SU-DHL-6 (cell line): ENCODE measurements at regions not wholly inside any gene's neighbourhood (a gene's known extent, or its start where the extent isn't known, plus 50 kb on each side); places are given as distances from the start of the nearest gene placed in this dataset.

Experiments used
- H2AFZ ChIP-seq: fragments of 200-600 bp; sonication (generic); 2 replicates; pipeline ENCODE4 v1.6.1; 2014; ENCODE audit warnings: low read depth, mild to moderate bottlenecking, moderate library complexity, mixed read lengths, antibody characterized with exemption, low read length; ENCODE audit not compliant: severe bottlenecking
- H3F3A ChIP-seq: fragments of 200-600 bp; shearing (Covaris generic); 2 replicates; pipeline ENCODE4 v1.6.0; 2016; ENCODE audit warnings: antibody characterized with exemption, mild to moderate bottlenecking; ENCODE audit not compliant: insufficient read depth
- H3K27ac ChIP-seq: fragments of 200-600 bp; sonication (generic); 2 replicates; pipeline ENCODE4 v1.5.1; 2016; ENCODE audit warnings: low read depth, mild to moderate bottlenecking, low read length, moderate library complexity, mixed read lengths
- H3K27me3 ChIP-seq: fragments of 200-600 bp; sonication (generic), shearing (Covaris generic); 2 replicates; pipeline ENCODE4 v1.6.0; 2014; ENCODE audit warnings: mild to moderate bottlenecking, low read length
- H3K36me3 ChIP-seq: fragments of 200-600 bp; sonication (generic); 2 replicates; pipeline ENCODE4 v1.6.1; 2014; ENCODE audit warnings: mild to moderate bottlenecking, low read length, mixed read lengths
- H3K4me2 ChIP-seq: fragments of 300-600, 200-600 bp; shearing (Covaris generic), sonication (generic); 2 replicates; pipeline ENCODE4 v1.6.0; 2014; ENCODE audit warnings: low read length, low read depth, mild to moderate bottlenecking; ENCODE audit not compliant: poor library complexity, severe bottlenecking
- H3K4me3 ChIP-seq: fragments of 200-600 bp; sonication (generic); 2 replicates; pipeline ENCODE4 v1.5.1; 2014; ENCODE audit warnings: antibody characterized with exemption, low read length, mild to moderate bottlenecking, mixed read lengths; ENCODE audit not compliant: insufficient read depth, poor library complexity, severe bottlenecking
- H3K79me2 ChIP-seq: fragments of 200-600 bp; sonication (generic); 2 replicates; pipeline ENCODE4 v1.6.1; 2014; ENCODE audit warnings: mild to moderate bottlenecking, low read length, moderate library complexity; ENCODE audit not compliant: insufficient read depth
- H3K9ac ChIP-seq: fragments of 200-600 bp; sonication (generic); 2 replicates; pipeline ENCODE4 v1.7.0; 2014; ENCODE audit warnings: mild to moderate bottlenecking, low read length
- H3K9me2 ChIP-seq: fragments of 200-600 bp; sonication (generic); replicated peaks from 2 replicates; pipeline ENCODE4 v1.6.1; 2014; ENCODE audit warnings: low read length; ENCODE audit not compliant: insufficient read depth
- H3K9me3 ChIP-seq: fragments of 200-600 bp; sonication (generic); 2 replicates; pipeline ENCODE4 v1.6.1; 2014; ENCODE audit warnings: low read length, mixed read lengths; ENCODE audit not compliant: insufficient read depth
- H4K20me1 ChIP-seq: fragments of 200-600 bp; sonication (generic); 2 replicates; pipeline ENCODE4 v1.6.1; 2014; ENCODE audit warnings: low read depth, mild to moderate bottlenecking, antibody characterized with exemption, low read length, moderate library complexity, mixed read lengths
- CTCF ChIP-seq: fragments of 200-600 bp; sonication (generic); IDR thresholded peaks from one replicate; pipeline ENCODE4 v1.5.1; 2017; ENCODE audit warnings: antibody characterized with exemption, mild to moderate bottlenecking, low read length, moderate library complexity; ENCODE audit not compliant: insufficient read depth, poor library complexity, severe bottlenecking
- EZH2phosphoT487 ChIP-seq: fragments of 200-600 bp; sonication (generic), shearing (Covaris generic); conservative IDR thresholded peaks from 2 replicates; pipeline ENCODE4 v1.6.1; 2018; ENCODE audit warnings: mild to moderate bottlenecking, antibody characterized with exemption, low read length, moderate library complexity, mixed read lengths

DNA sequence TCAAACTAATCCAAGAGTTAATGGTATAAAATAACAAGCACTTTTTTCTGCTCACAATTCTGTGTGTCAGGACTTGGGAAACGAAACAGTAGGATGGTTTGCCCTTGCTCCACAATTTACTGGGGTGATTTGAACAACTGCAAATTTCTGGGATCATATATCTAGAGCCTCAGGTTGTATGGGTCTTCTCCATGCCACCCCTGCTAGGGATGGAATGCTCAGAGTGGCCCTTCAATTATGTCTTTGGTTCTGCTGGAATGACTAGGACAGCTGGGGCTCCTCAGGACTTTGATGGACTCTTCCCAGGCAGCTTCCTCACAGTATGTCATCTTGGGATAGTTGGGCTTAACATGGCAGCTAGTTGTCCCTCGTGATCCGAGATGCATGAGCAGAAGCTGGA lies 223.0 kb upstream of the ANO5 start:
- no peak for TF ChIP-seq CTCF
- no peak for TF ChIP-seq EZH2phosphoT487
- Histone ChIP-seq H3K27me3 (no peaks in the 10 kb centered on the region; the same call in 1 of the 2 replicates), H4K20me1 (no peaks in the 10 kb centered on the region), H3K79me2 (no peaks in the 10 kb centered on the region), H3K9ac (no peak overlapping the region), H3K9me3 (no peaks in the 10 kb centered on the region), H3K4me3 (no peak overlapping the region), H3K27ac (no peak overlapping the region), H3K4me2 (no peak overlapping the region), H3F3A (no peaks in the 10 kb centered on the region), H3K9me2 (no peaks in the 10 kb centered on the region), H3K36me3 (no peaks in the 10 kb centered on the region), H2AFZ (no peak overlapping the region)

- Histone ChIP-seq H3K4me2 (no peak overlapping the region), H3K27me3 (no peaks in the 10 kb centered on the region), H3K79me2 (no peaks in the 10 kb centered on the region), H3K27ac (no peak overlapping the region), H3K9me3 (no peaks in the 10 kb centered on the region), H3F3A (no peaks in the 10 kb centered on the region), H3K9ac (no peak overlapping the region), H2AFZ (no peak overlapping the region), H3K36me3 (no peaks in the 10 kb centered on the region), H3K9me2 (no peaks in the 10 kb centered on the region), H3K4me3 (no peak overlapping the region), H4K20me1 (no peaks in the 10 kb centered on the region)
- TF ChIP-seq CTCF (no peak), EZH2phosphoT487 (no peak)
Measured at GRCh38 chr11:21975242-21975641, 217.6 kb upstream of the ANO5 start.

DNA sequence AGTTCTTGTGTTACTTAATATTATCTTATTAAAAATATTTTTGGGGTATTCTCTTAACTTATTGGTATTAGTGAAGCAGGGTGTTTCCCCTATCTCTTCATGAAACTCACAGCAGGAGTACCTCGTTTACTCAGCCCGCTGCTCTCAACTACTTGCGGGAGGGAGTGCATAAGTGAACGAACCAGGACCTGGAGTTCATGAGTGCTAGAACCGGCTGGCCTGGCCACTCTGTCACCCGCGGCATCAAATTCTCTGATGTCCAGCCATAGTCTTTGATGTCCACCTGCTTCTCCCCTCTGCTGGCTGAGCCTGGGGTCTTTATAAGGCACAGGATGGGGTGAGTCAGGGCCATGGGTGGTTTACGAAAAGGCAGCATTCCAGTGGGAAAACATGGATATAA lies 216.7 kb upstream of the ANO5 start:
- H2AFZ ChIP-seq = no peak overlapping the region
- no peak overlapping the region for H3K4me3 ChIP-seq
- no peaks in the 10 kb centered on the region for H4K20me1 ChIP-seq
- H3K27me3 ChIP-seq = no peaks in the 10 kb centered on the region
- no peaks in the 10 kb centered on the region for H3K36me3 ChIP-seq
- no peak overlapping the region for H3K27ac ChIP-seq
- H3K4me2 ChIP-seq = no peak overlapping the region
- no peaks in the 10 kb centered on the region for H3K79me2 ChIP-seq
- H3K9me3 ChIP-seq = no peaks in the 10 kb centered on the region
- no peaks in the 10 kb centered on the region for H3K9me2 ChIP-seq
- H3K9ac ChIP-seq = no peak overlapping the region
- no peaks in the 10 kb centered on the region for H3F3A ChIP-seq
- TF ChIP-seq CTCF (no peak), EZH2phosphoT487 (no peak)
